OCI-LY1 (cell line): ENCODE measurements at regions not wholly inside any gene's neighbourhood (a gene's known extent, or its start where the extent isn't known, plus 50 kb on each side); places are given as distances from the start of the nearest gene placed in this dataset.

Experiments
- H2AFZ ChIP-seq: fragments of 200-600 bp; sonication (generic), shearing (Covaris generic); 2 replicates; pipeline ENCODE4 v1.6.0; 2014; ENCODE audit warnings: antibody characterized with exemption, mild to moderate bottlenecking, low read length
- H3F3A ChIP-seq: fragments of 200-600 bp; sonication (generic), shearing (Covaris generic); 2 replicates; pipeline ENCODE4 v1.6.0; 2014; ENCODE audit warnings: mild to moderate bottlenecking, antibody characterized with exemption, low read length, moderate library complexity; ENCODE audit not compliant: insufficient read depth
- H3K27ac ChIP-seq: fragments of 200-600 bp; sonication (generic); 2 replicates; pipeline ENCODE4 v1.5.1; 2014; ENCODE audit warnings: low read length, mixed run types, mild to moderate bottlenecking, low read depth; ENCODE audit not compliant: poor library complexity, severe bottlenecking
- H3K27me3 ChIP-seq: fragments of 200-600 bp; sonication (generic); 2 replicates; pipeline ENCODE4 v1.6.0; 2014; ENCODE audit warnings: antibody characterized with exemption, mild to moderate bottlenecking, low read length, moderate library complexity; ENCODE audit not compliant: insufficient read depth
- H3K36me3 ChIP-seq: fragments of 200-600 bp; sonication (generic); 2 replicates; pipeline ENCODE4 v1.6.1; 2014; ENCODE audit warnings: mild to moderate bottlenecking, antibody characterized with exemption, low read length, moderate library complexity, mixed read lengths; ENCODE audit not compliant: insufficient read depth
- H3K4me1 ChIP-seq: fragments of 200-600 bp; sonication (generic); 2 replicates; pipeline ENCODE4 v1.5.1; 2014; ENCODE audit warnings: mild to moderate bottlenecking, low read length, moderate library complexity; ENCODE audit not compliant: insufficient read depth, severe bottlenecking
- H3K4me2 ChIP-seq: fragments of 200-600 bp; sonication (generic), shearing (Covaris generic); 2 replicates; pipeline ENCODE4 v1.6.1; 2014; ENCODE audit warnings: low read length
- H3K4me3 ChIP-seq: fragments of 200-600 bp; sonication (generic); 2 replicates; pipeline ENCODE4 v1.5.1; 2014; ENCODE audit warnings: low read length, low read depth, mild to moderate bottlenecking, mixed read lengths; ENCODE audit not compliant: poor library complexity, severe bottlenecking
- H3K79me2 ChIP-seq: fragments of 200-600 bp; shearing (Covaris generic); 2 replicates; pipeline ENCODE4 v1.6.1; 2016; ENCODE audit warnings: mixed run types, low read length, mixed read lengths; ENCODE audit not compliant: insufficient read depth
- H3K9ac ChIP-seq: fragments of 200-600 bp; sonication (generic), shearing (Covaris generic); 2 replicates; pipeline ENCODE4 v1.6.1; 2014; ENCODE audit warnings: mild to moderate bottlenecking, low read length, mixed read lengths
- H3K9me2 ChIP-seq: fragments of 200-600 bp; sonication (generic), shearing (Covaris generic); 2 replicates; pipeline ENCODE4 v1.6.1; 2014; ENCODE audit warnings: low read depth, mild to moderate bottlenecking, low read length, mixed read lengths
- H3K9me3 ChIP-seq: fragments of 200-600 bp; shearing (Covaris generic); 2 replicates; pipeline ENCODE4 v1.6.1; 2014; ENCODE audit warnings: low read length, mixed read lengths
- H4K20me1 ChIP-seq: fragments of 200-600 bp; sonication (generic), shearing (Covaris generic); 2 replicates; pipeline ENCODE4 v1.6.0; 2016; ENCODE audit warnings: mild to moderate bottlenecking, low read length; ENCODE audit not compliant: insufficient read depth
- EZH2 ChIP-seq: fragments of 200-600 bp; sonication (generic), shearing (Covaris generic); IDR thresholded peaks from 2 replicates; pipeline ENCODE4 v1.8.0; 2017; ENCODE audit warnings: borderline replicate concordance, mixed run types, mild to moderate bottlenecking, antibody characterized with exemption, low read length, moderate library complexity, mixed read lengths
- TF ChIP-seq, protein P1 (sequence below): fragments of 200-600 bp; sonication (generic), shearing (Covaris generic); IDR thresholded peaks from 2 replicates; pipeline ENCODE4 v1.5.1; 2017; ENCODE audit warnings: mild to moderate bottlenecking, antibody characterized with exemption, low read length, moderate library complexity, mixed read lengths

DNA sequence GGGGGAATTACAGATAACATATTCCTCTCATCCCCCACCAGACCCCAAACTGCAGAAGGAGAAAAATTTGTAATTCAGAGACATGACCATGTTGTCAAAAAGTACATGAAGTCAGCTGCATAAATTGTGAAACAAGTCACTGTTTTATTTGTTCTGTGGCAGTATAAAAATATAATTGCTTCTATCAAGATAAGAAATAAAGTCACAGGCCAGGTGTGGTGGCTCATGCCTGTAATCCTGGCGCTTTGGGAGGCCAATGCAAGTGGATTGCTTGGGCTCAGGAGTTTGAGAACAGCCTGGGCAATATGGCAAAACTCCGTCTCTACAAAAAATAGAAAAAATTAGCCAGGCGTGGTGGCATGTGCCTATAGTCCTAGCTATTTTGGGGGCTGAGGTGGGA is 87.7 kb upstream of the DPH6 start:
- no peaks in the 10 kb centered on the region for H3K36me3 ChIP-seq
- no peak overlapping the region for H3K4me3 ChIP-seq
- TF ChIP-seq, protein P1, sequence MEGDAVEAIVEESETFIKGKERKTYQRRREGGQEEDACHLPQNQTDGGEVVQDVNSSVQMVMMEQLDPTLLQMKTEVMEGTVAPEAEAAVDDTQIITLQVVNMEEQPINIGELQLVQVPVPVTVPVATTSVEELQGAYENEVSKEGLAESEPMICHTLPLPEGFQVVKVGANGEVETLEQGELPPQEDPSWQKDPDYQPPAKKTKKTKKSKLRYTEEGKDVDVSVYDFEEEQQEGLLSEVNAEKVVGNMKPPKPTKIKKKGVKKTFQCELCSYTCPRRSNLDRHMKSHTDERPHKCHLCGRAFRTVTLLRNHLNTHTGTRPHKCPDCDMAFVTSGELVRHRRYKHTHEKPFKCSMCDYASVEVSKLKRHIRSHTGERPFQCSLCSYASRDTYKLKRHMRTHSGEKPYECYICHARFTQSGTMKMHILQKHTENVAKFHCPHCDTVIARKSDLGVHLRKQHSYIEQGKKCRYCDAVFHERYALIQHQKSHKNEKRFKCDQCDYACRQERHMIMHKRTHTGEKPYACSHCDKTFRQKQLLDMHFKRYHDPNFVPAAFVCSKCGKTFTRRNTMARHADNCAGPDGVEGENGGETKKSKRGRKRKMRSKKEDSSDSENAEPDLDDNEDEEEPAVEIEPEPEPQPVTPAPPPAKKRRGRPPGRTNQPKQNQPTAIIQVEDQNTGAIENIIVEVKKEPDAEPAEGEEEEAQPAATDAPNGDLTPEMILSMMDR = no peak
- no peak for TF ChIP-seq EZH2
- H3K4me1 ChIP-seq = no peaks in the 10 kb centered on the region
- H2AFZ ChIP-seq = no peak overlapping the region
- no peak overlapping the region for H3K27ac ChIP-seq
- H3K9ac ChIP-seq = no peak overlapping the region
- no peak overlapping the region for H3K4me2 ChIP-seq
- no peaks in the 10 kb centered on the region for H3F3A ChIP-seq
- no peaks in the 10 kb centered on the region for H3K9me3 ChIP-seq
- no peaks in the 10 kb centered on the region for H4K20me1 ChIP-seq
- no peaks in the 10 kb centered on the region for H3K9me2 ChIP-seq
- H3K79me2 ChIP-seq = no peaks in the 10 kb centered on the region
- H3K27me3 ChIP-seq = no peaks in the 10 kb centered on the region

DNA sequence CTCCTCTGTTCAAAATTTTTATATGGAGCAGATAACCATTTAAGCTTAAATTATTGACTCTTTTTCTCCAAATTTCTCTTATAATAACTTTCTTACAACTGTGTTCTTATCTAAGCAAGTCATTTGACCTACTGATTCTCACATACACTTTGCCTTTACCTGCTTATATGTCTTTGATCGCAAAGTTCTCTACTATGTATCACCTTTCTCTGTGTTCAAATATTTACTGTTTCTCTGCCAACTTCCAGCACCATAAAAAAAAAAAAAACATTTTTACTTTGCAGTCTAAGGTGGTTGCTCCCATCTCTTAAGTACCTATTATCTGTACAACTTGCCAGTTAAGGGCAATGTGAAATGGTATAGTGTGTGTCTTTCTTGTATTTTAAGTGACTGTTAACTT is 100.8 kb upstream of the DPH6 start:
- Histone ChIP-seq H3K27me3 (no peaks in the 10 kb centered on the region), H3K4me1 (no peaks in the 10 kb centered on the region), H3K9me2 (no peaks in the 10 kb centered on the region), H3K9ac (no peak overlapping the region), H4K20me1 (no peaks in the 10 kb centered on the region), H3K36me3 (no peaks in the 10 kb centered on the region), H3K4me2 (no peak overlapping the region), H3K27ac (no peak overlapping the region), H3K4me3 (no peak overlapping the region), H2AFZ (no peak overlapping the region), H3K9me3 (no peaks in the 10 kb centered on the region), H3F3A (no peaks in the 10 kb centered on the region), H3K79me2 (no peaks in the 10 kb centered on the region)
- TF ChIP-seq, protein P1 = no peak
- TF ChIP-seq EZH2 = no peak

DNA sequence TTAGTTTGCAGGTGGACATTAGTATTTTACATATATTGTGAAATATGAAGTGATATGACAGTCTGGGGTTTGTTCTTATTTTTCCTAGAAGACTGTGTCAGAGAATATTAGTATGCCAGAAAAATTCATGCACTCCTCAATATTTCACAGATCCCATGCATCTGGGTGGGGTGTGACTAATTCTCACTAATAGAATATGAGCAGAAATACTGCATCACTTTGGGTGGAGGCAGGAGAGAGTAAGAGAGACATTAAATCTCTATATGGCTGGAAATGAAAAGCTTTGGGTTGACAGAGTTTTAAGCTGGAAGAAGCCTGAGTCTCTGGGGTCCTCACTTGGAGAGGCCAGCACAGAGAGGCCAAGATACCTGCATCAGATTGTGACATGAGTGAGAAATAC is 101.3 kb upstream of the DPH6 start:
- no peak for TF ChIP-seq EZH2
- TF ChIP-seq, protein P1 = no peak
- H3K4me3 ChIP-seq = no peak overlapping the region
- H3K36me3 ChIP-seq = no peaks in the 10 kb centered on the region
- no peaks in the 10 kb centered on the region for H3K9me2 ChIP-seq
- no peaks in the 10 kb centered on the region for H3K4me1 ChIP-seq
- H2AFZ ChIP-seq = no peak overlapping the region
- no peaks in the 10 kb centered on the region for H4K20me1 ChIP-seq
- no peaks in the 10 kb centered on the region for H3K79me2 ChIP-seq
- no peak overlapping the region for H3K4me2 ChIP-seq
- no peak overlapping the region for H3K27ac ChIP-seq
- no peaks in the 10 kb centered on the region for H3F3A ChIP-seq
- no peak overlapping the region for H3K9ac ChIP-seq
- H3K27me3 ChIP-seq = no peaks in the 10 kb centered on the region
- no peaks in the 10 kb centered on the region for H3K9me3 ChIP-seq
